ENCODE measurements at regions not wholly inside any gene's neighbourhood (a gene's known extent, or its start where the extent isn't known, plus 50 kb on each side); places are given as distances from the start of the nearest gene placed in this dataset.

DNA sequence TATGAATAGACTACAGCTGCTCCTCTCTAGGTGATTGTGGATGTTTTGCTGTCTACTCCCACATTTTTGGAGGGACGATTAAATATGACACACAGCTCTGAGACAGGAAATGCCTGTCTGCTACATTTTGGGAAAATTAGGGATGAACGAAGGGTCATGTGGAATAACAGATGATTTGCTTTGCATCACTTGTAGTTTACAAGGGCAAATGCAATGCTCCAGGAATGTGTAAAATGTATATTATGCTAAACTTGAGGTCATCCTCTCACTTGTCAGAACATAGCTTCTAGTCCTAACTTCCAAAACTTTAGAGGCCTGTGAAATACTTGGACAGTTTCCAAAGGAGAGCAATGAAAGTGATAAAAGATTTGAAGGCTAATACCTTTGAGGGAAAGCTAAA, 284.2 kb upstream of the DACH1 start:
- 69 to 81% methylated on average over 2 of the region's 2 CpGs for WGBS, 2 donors
- intact Hi-C loops (cut with DNase I) = no loop called here
- Histone ChIP-seq H3K27me3 (no peaks in the 10 kb centered on the region), H3K4me1 (no peaks in the 10 kb centered on the region), H3K9me3 (no peaks in the 10 kb centered on the region), H3K27ac (no peak overlapping the region), H3K36me3 (no peaks in the 10 kb centered on the region), H3K4me3 (no peak overlapping the region)
- no peak for DNase-seq
- TF ChIP-seq, protein P1, sequence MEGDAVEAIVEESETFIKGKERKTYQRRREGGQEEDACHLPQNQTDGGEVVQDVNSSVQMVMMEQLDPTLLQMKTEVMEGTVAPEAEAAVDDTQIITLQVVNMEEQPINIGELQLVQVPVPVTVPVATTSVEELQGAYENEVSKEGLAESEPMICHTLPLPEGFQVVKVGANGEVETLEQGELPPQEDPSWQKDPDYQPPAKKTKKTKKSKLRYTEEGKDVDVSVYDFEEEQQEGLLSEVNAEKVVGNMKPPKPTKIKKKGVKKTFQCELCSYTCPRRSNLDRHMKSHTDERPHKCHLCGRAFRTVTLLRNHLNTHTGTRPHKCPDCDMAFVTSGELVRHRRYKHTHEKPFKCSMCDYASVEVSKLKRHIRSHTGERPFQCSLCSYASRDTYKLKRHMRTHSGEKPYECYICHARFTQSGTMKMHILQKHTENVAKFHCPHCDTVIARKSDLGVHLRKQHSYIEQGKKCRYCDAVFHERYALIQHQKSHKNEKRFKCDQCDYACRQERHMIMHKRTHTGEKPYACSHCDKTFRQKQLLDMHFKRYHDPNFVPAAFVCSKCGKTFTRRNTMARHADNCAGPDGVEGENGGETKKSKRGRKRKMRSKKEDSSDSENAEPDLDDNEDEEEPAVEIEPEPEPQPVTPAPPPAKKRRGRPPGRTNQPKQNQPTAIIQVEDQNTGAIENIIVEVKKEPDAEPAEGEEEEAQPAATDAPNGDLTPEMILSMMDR (IDR thresholded peaks at IDR 0.05) = no peak
- no peak for TF ChIP-seq EP300 (IDR thresholded peaks at IDR 0.05)
- no peak for TF ChIP-seq POLR2AphosphoS5 (IDR thresholded peaks at IDR 0.05)
- no peak for TF ChIP-seq POLR2A (IDR thresholded peaks at IDR 0.05)

DNA sequence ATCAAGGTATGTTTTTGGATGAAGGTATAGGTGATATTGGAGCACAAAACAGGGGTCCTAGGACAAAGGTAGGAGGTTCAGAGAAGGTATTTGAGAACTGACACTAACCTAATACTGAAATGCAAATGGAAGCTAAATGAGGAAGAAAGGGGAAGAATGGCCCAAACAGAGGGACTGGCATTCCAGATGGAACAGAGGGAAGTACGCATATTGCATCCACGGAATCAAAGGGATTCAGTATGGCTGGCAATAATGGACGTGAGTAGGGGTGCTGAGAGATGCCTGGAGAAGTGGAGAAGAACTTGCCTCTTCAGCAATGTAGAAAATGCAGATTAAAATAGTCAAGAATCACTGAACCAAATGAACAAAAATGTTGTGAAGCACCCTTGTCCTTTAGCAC, 283.5 kb upstream of the DACH1 start:
- Histone ChIP-seq H3K4me3 (no peak overlapping the region), H3K9me3 (no peaks in the 10 kb centered on the region), H3K27me3 (no peaks in the 10 kb centered on the region), H3K4me1 (no peaks in the 10 kb centered on the region), H3K36me3 (no peaks in the 10 kb centered on the region), H3K27ac (no peak overlapping the region)
- intact Hi-C loops (cut with DNase I) = no loop called here
- no peak for DNase-seq
- 86 to 93% methylated on average over 3 of the region's 3 CpGs for whole genome bisulfite sequencing, 2 donors
- TF ChIP-seq POLR2A (IDR thresholded peaks at IDR 0.05) (no peak), POLR2AphosphoS5 (IDR thresholded peaks at IDR 0.05) (no peak), EP300 (IDR thresholded peaks at IDR 0.05) (no peak)
- TF ChIP-seq, protein P1 (IDR thresholded peaks at IDR 0.05) = no peak

DNA sequence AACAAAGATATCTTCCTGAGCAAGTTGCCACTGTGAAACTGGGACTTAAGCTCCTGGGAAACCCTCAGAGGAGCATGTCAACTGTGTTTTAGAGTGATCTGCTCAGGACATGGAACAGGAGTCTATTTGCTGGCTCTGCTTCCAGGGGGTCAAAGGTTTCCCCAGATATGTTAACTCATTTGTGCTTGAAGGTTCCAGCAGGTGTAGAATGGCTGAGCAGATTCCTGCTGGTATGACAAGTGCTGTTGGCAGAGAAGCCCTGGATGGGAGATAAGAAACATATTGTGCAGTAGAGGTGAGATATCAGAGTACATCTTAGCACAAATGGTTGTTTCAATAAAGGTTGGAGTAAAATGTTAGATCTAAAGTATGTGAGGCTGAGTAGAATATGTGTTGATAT, 282.7 kb upstream of the DACH1 start:
- H3K36me3 ChIP-seq = no peaks in the 10 kb centered on the region
- DNase-seq = no peak
- H3K4me1 ChIP-seq = no peaks in the 10 kb centered on the region
- no peaks in the 10 kb centered on the region for H3K9me3 ChIP-seq
- TF ChIP-seq POLR2AphosphoS5 (IDR thresholded peaks at IDR 0.05) (no peak), POLR2A (IDR thresholded peaks at IDR 0.05) (no peak), EP300 (IDR thresholded peaks at IDR 0.05) (no peak)
- TF ChIP-seq, protein P1 (IDR thresholded peaks at IDR 0.05) = no peak
- intact Hi-C loops (cut with DNase I) = no loop called here
- H3K27ac ChIP-seq = no peak overlapping the region
- H3K4me3 ChIP-seq = no peak overlapping the region
- no peaks in the 10 kb centered on the region for H3K27me3 ChIP-seq

DNA sequence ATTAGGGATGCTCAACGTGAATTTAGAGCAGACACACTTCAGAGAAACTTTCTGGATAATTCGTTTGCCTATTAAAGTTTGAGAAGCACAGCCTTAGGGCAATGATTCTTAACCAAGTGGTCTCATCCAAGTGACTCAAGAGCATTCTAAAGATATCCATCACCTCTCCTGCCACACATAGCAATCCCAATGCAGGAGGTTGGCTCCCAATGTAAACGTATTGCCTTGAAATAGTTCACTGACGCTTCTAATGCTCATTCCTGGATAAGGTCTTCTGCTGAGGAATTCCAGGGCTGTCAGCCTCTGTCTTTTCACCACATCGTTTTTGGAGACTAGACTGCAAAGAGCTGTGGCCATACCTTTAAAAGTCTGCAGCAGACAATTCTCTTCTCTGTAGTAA, 279.8 kb upstream of the DACH1 start:
- Histone ChIP-seq H3K27me3 (no peaks in the 10 kb centered on the region), H3K9me3 (no peaks in the 10 kb centered on the region), H3K4me3 (no peak overlapping the region), H3K36me3 (no peaks in the 10 kb centered on the region), H3K27ac (no peak overlapping the region), H3K4me1 (peaks cover 0 to 3% (median 0%) of the 10 kb centered on the region in 4 donors)
- TF ChIP-seq, protein P1 (IDR thresholded peaks at IDR 0.05) = no peak
- TF ChIP-seq EP300 (IDR thresholded peaks at IDR 0.05) = no peak
- DNase-seq = no peak
- intact Hi-C loops (cut with DNase I) = no loop called here
- WGBS, 2 donors = 75 to 82% methylated on average over 5 of the region's 5 CpGs

DNA sequence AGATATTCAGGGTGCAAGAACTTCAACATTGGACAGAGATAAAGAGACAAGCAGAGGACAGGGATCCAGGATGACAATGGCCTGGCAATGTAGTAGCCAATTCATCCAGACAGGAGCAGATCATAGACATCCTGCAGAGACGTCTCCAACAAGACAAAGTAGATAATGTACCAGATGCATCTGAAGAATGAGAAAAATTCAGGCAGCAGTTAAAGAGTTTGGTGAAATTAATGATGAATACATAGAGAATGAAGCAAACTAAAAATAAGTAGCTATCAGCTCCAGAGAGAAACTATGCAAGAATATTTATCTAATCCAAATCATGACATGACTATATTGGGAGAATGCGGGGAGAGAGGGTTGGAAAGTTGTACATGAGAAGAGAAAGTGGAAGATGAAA, 278.4 kb upstream of the DACH1 start:
- intact Hi-C loops (cut with DNase I) = no loop called here
- Histone ChIP-seq H3K4me1 (peaks cover 0 to 3% (median 0%) of the 10 kb centered on the region in 4 donors), H3K9me3 (no peaks in the 10 kb centered on the region), H3K27me3 (no peaks in the 10 kb centered on the region), H3K4me3 (no peak overlapping the region), H3K27ac (no peak overlapping the region), H3K36me3 (no peaks in the 10 kb centered on the region)
- TF ChIP-seq POLR2A (IDR thresholded peaks at IDR 0.05) (no peak), POLR2AphosphoS5 (IDR thresholded peaks at IDR 0.05) (no peak), EP300 (IDR thresholded peaks at IDR 0.05) (no peak)
- TF ChIP-seq, protein P1 (IDR thresholded peaks at IDR 0.05) = no peak
- WGBS, 2 donors = 66 to 88% methylated on average over 2 of the region's 2 CpGs
- no peak for DNase-seq

Measured in sigmoid colon (tissue), 6 donors.